H9 (cell line): ENCODE measurements at regions not wholly inside any gene's neighbourhood (a gene's known extent, or its start where the extent isn't known, plus 50 kb on each side); places are given as distances from the start of the nearest gene placed in this dataset.

Experiments
- DNase-seq: peaks from one replicate; pipeline ENCODE4 v3.0.0-alpha.2; 2017
- H2AFZ ChIP-seq: one replicate; pipeline ENCODE4 v1.6.1; 2013; ENCODE audit warnings: mild to moderate bottlenecking, low read length, control low read depth, moderate library complexity
- H2AK5ac ChIP-seq: 2 replicates; pipeline ENCODE4 v1.6.1; 2013; ENCODE audit warnings: low read length, control low read depth, mixed read lengths; ENCODE audit not compliant: insufficient read length
- H2BK120ac ChIP-seq: one replicate; pipeline ENCODE4 v1.6.1; 2013; ENCODE audit warnings: low read depth, mild to moderate bottlenecking, low read length, control low read depth, inconsistent platforms; ENCODE audit not compliant: poor library complexity, severe bottlenecking
- H2BK12ac ChIP-seq: 2 replicates; pipeline ENCODE4 v1.6.1; 2013; ENCODE audit warnings: low read length, control low read depth, mixed read lengths, low read depth; ENCODE audit not compliant: insufficient read length
- H2BK15ac ChIP-seq: 2 replicates; pipeline ENCODE4 v1.6.1; 2013; ENCODE audit warnings: low read depth, low read length, control low read depth
- H2BK20ac ChIP-seq: one replicate; pipeline ENCODE4 v1.6.1; 2013; ENCODE audit warnings: low read depth, mild to moderate bottlenecking, low read length, control low read depth, inconsistent platforms; ENCODE audit not compliant: poor library complexity, severe bottlenecking
- H2BK5ac ChIP-seq: 2 replicates; pipeline ENCODE4 v1.6.1; 2013; ENCODE audit warnings: low read length, control low read depth, mixed read lengths; ENCODE audit not compliant: insufficient read length
- H3K14ac ChIP-seq: 2 replicates; pipeline ENCODE4 v1.6.1; 2013; ENCODE audit warnings: low read length, control low read depth; ENCODE audit not compliant: insufficient read depth
- H3K18ac ChIP-seq: 2 replicates; pipeline ENCODE4 v1.6.1; 2013; ENCODE audit warnings: low read depth, mild to moderate bottlenecking, mixed read lengths, low read length, control low read depth; ENCODE audit not compliant: insufficient read length
- H3K23ac ChIP-seq: 2 replicates; pipeline ENCODE4 v1.6.1; 2013; ENCODE audit warnings: low read length, control low read depth, mixed read lengths, low read depth; ENCODE audit not compliant: insufficient read length
- H3K23me2 ChIP-seq: 2 replicates; pipeline ENCODE4 v1.6.1; 2013; ENCODE audit warnings: low read depth, mild to moderate bottlenecking, mixed read lengths, low read length, control low read depth; ENCODE audit not compliant: insufficient read length, poor library complexity, severe bottlenecking
- H3K27ac ChIP-seq: 2 replicates; pipeline ENCODE4 v1.5.1; 2013; ENCODE audit warnings: low read length, control low read depth, mixed read lengths, low read depth; ENCODE audit not compliant: insufficient read length
- H3K27me3 ChIP-seq: 2 replicates; pipeline ENCODE4 v1.6.1; 2013; ENCODE audit warnings: low read length, control low read depth, inconsistent platforms; ENCODE audit not compliant: insufficient read depth
- H3K4ac ChIP-seq: 2 replicates; pipeline ENCODE4 v1.6.1; 2013; ENCODE audit warnings: low read depth, mild to moderate bottlenecking, control low read depth, inconsistent platforms, low read length, moderate library complexity
- H3K4me1 ChIP-seq: 2 replicates; pipeline ENCODE4 v1.6.1; 2013; ENCODE audit warnings: low read length, control low read depth, inconsistent platforms; ENCODE audit not compliant: insufficient read depth
- H3K4me2 ChIP-seq: 2 replicates; pipeline ENCODE4 v1.6.1; 2013; ENCODE audit warnings: low read length, control low read depth, mixed read lengths; ENCODE audit not compliant: insufficient read length, insufficient read depth
- H3K56ac ChIP-seq: 2 replicates; pipeline ENCODE4 v1.6.1; 2013; ENCODE audit warnings: low read depth, mild to moderate bottlenecking, mixed read lengths, low read length, control low read depth; ENCODE audit not compliant: insufficient read length
- H3K79me1 ChIP-seq: 2 replicates; pipeline ENCODE4 v1.6.1; 2013; ENCODE audit warnings: low read depth, mild to moderate bottlenecking, moderate library complexity, low read length, control low read depth, inconsistent platforms; ENCODE audit not compliant: insufficient read depth, poor library complexity, severe bottlenecking
- H3K79me2 ChIP-seq: 2 replicates; pipeline ENCODE4 v1.6.1; 2013; ENCODE audit warnings: low read length, control low read depth, inconsistent platforms; ENCODE audit not compliant: insufficient read depth
- H3K9ac ChIP-seq: 2 replicates; pipeline ENCODE4 v1.6.1; 2013; ENCODE audit warnings: low read length, control low read depth, mixed read lengths; ENCODE audit not compliant: insufficient read length; ENCODE audit errors: extremely low read depth
- H3K9me3 ChIP-seq: one replicate; pipeline ENCODE4 v1.6.1; 2013; ENCODE audit warnings: low read depth, low read length, inconsistent platforms; ENCODE audit not compliant: control insufficient read depth
- H3T11ph ChIP-seq: one replicate; pipeline ENCODE4 v1.6.1; 2013; ENCODE audit warnings: mild to moderate bottlenecking, low read length, control low read depth, inconsistent platforms
- H4K20me1 ChIP-seq: one replicate; pipeline ENCODE4 v1.6.1; 2013; ENCODE audit not compliant: control insufficient read depth, insufficient read length, insufficient read depth
- H4K5ac ChIP-seq: 2 replicates; pipeline ENCODE4 v1.6.1; 2013; ENCODE audit warnings: low read depth, mild to moderate bottlenecking, mixed read lengths, low read length, control low read depth; ENCODE audit not compliant: insufficient read length
- H4K8ac ChIP-seq: replicated peaks from 2 replicates; pipeline ENCODE4 v1.6.1; 2013; ENCODE audit warnings: low read length, control low read depth, mixed read lengths, low read depth; ENCODE audit not compliant: insufficient read length
- H4K91ac ChIP-seq: 2 replicates; pipeline ENCODE4 v1.6.1; 2013; ENCODE audit warnings: low read depth, mild to moderate bottlenecking, moderate library complexity, mixed read lengths, low read length, control low read depth; ENCODE audit not compliant: insufficient read length
- H3K27ac Mint-ChIP-seq, 3 experiments: 2 replicates in 2 of 3; 3 replicates in 1 of 3; pipeline ENCODE4 v1.8.0; 2020 to 2021; ENCODE audit warnings: mixed read lengths in 3 of 3, mild to moderate bottlenecking in 1 of 3, moderate library complexity in 1 of 3
- H3K27me3 Mint-ChIP-seq: 2 replicates; pipeline ENCODE4 v1.8.0; 2021; ENCODE audit warnings: low read depth, mild to moderate bottlenecking, moderate library complexity, mixed read lengths
- H3K36me3 Mint-ChIP-seq, 3 experiments: 2 replicates in 2 of 3; 3 replicates in 1 of 3; pipeline ENCODE4 v1.8.0; 2020 to 2021; ENCODE audit warnings: low read depth in 3 of 3, mixed read lengths in 3 of 3; ENCODE audit not compliant: insufficient read depth in 1 of 3
- H3K4me1 Mint-ChIP-seq, 2 experiments: 2 replicates each; pipeline ENCODE4 v1.8.0; 2020; ENCODE audit warnings: mixed read lengths in 2 of 2
- H3K4me3 Mint-ChIP-seq, 2 experiments: 2 replicates in 1 of 2; 3 replicates in 1 of 2; pipeline ENCODE4 v1.8.0; 2020 to 2021; ENCODE audit warnings: mild to moderate bottlenecking in 2 of 2, mixed read lengths in 2 of 2, moderate library complexity in 1 of 2
- H3K9me3 Mint-ChIP-seq, 2 experiments: 2 replicates in 1 of 2; 3 replicates in 1 of 2; pipeline ENCODE4 v1.8.0; 2020; ENCODE audit warnings: mild to moderate bottlenecking in 2 of 2, mixed read lengths in 2 of 2, moderate library complexity in 1 of 2
- WGBS: extraction: QIAGEN DNeasy Blood & Tissue Kit; methylation state at CpG from one replicate; pipeline ENCODE4 v1.1.7; 2013; ENCODE audit warnings: missing lambda C conversion rate, low lambda C conversion rate, mixed read lengths; ENCODE audit not compliant: insufficient read length; ENCODE audit errors: extremely low coverage; 5-methylcytosine and 5-hydroxymethylcytosine counted together
- TF ChIP-seq, protein P1 (sequence below): fragments of 200-600 bp; sonication (generic); conservative IDR thresholded peaks from 3 replicates; pipeline ENCODE4 v1.8.0; 2021; ENCODE audit warnings: antibody characterized with exemption, mild to moderate bottlenecking

DNA sequence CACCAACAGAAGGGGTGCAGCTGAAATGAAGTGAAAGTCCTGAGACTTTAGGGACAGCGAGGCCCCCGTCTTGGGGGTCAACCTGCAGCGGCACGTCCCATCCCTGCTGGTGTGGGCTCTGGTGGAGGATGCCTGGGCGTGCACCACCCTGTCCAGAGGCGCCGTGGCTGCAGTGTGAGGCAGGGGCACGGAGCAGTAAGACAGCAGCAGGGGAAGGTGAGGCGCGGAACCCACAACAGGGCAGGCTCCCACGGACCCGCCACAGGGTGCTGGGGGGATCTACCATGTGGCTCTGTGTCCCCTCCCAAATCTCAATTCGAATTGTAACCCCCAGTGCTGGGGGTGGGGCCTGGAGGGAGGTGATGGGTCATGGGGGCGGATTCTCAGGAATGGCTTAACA lies 158.6 kb downstream of the SHANK2 start:
- H2BK12ac ChIP-seq = no peak overlapping the region
- H2BK120ac ChIP-seq = no peak overlapping the region
- no peaks in the 10 kb centered on the region for H3K27me3 Mint-ChIP-seq
- H3K4me2 ChIP-seq = no peak overlapping the region
- no peak overlapping the region for H4K8ac ChIP-seq
- no peak overlapping the region for H4K5ac ChIP-seq
- 0 out of 4 replicates have a peak, but pooled peaks cover 0 to 2% of the 10 kb centered on the region in 2 experiments for H3K4me1 Mint-ChIP-seq
- H2AK5ac ChIP-seq = no peak overlapping the region
- H4K20me1 ChIP-seq = no peaks in the 10 kb centered on the region
- no peak overlapping the region; the same call in 1 of the 2 replicates for H3K14ac ChIP-seq
- H2AFZ ChIP-seq = no peak overlapping the region
- DNase-seq = no peak
- no peak overlapping the region for H3K18ac ChIP-seq
- H3K9me3 ChIP-seq = no peaks in the 10 kb centered on the region
- peak overlapping the region in 1 of 3 experiments; percentile 62; a peak in 1 of 7 replicates for H3K27ac Mint-ChIP-seq
- H2BK20ac ChIP-seq = no peak overlapping the region
- H4K91ac ChIP-seq = no peak overlapping the region
- H3K9me3 Mint-ChIP-seq = no peaks in the 10 kb centered on the region
- H3K27ac ChIP-seq = no peak overlapping the region
- no peaks in the 10 kb centered on the region for H3K23me2 ChIP-seq
- H3K4me3 Mint-ChIP-seq = no peak overlapping the region
- WGBS = no CpG with 5 or more reads among the region's 14 CpGs
- peaks cover 27 to 47% (median 40%) of the 10 kb centered on the region in 3 experiments for H3K36me3 Mint-ChIP-seq
- no peak overlapping the region for H3K23ac ChIP-seq
- no peak overlapping the region for H3K9ac ChIP-seq
- no peak overlapping the region for H3K56ac ChIP-seq
- H3K4ac ChIP-seq = no peak overlapping the region
- H3K79me1 ChIP-seq = no peaks in the 10 kb centered on the region
- H3T11ph ChIP-seq = no peak overlapping the region
- H2BK15ac ChIP-seq = no peak overlapping the region
- no peak overlapping the region for H2BK5ac ChIP-seq
- H3K4me1 ChIP-seq = no peaks in the 10 kb centered on the region
- H3K79me2 ChIP-seq = no peaks in the 10 kb centered on the region
- TF ChIP-seq, protein P1, sequence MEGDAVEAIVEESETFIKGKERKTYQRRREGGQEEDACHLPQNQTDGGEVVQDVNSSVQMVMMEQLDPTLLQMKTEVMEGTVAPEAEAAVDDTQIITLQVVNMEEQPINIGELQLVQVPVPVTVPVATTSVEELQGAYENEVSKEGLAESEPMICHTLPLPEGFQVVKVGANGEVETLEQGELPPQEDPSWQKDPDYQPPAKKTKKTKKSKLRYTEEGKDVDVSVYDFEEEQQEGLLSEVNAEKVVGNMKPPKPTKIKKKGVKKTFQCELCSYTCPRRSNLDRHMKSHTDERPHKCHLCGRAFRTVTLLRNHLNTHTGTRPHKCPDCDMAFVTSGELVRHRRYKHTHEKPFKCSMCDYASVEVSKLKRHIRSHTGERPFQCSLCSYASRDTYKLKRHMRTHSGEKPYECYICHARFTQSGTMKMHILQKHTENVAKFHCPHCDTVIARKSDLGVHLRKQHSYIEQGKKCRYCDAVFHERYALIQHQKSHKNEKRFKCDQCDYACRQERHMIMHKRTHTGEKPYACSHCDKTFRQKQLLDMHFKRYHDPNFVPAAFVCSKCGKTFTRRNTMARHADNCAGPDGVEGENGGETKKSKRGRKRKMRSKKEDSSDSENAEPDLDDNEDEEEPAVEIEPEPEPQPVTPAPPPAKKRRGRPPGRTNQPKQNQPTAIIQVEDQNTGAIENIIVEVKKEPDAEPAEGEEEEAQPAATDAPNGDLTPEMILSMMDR = no peak
- H3K27me3 ChIP-seq = no peaks in the 10 kb centered on the region
